GM12872 (cell line): ENCODE measurements at regions not wholly inside any gene's neighbourhood (a gene's known extent, or its start where the extent isn't known, plus 50 kb on each side); places are given as distances from the start of the nearest gene placed in this dataset.

Experiments
- TF ChIP-seq, protein P1 (sequence below): IDR thresholded peaks from 3 replicates; pipeline ENCODE4 v1.5.1; 2011; ENCODE audit warnings: low read depth, mild to moderate bottlenecking, low read length, moderate library complexity; ENCODE audit not compliant: insufficient read depth

DNA sequence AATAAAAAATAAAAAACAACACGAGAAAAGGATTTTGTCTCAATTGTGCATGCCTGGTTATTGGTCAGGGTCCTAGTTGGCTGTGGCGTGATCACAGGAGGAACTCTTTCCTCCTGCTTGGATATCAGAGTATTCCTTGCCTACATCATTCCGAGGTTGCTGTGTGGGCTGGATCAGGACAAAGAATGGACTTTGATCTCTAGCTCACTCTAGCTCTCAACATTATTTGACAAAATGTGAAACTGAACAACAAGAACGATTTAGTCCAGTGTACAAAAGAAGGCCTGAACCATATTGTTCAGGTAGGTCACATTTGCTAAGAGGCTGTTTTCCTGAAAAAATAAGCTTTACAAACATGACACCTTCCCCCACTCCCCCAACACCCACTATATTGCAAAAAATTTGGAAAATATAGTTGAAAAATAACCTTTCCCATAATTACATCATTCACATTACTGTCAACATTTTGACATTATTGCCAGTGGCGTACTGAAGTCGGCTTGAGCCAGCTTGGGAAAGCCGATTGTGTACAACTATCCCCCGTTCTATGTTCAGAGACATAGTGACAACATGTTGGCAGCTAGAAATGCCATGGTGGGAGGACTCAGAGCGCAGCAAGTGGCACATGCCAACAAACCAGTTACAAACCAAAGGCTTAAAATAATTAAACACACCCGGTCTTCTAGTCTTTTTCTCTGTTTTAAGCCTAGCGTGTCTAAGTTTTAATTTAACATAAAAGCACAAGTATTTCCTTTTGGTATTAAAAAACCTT is 179.0 kb downstream of the LPIN1 start:
- TF ChIP-seq, protein P1, sequence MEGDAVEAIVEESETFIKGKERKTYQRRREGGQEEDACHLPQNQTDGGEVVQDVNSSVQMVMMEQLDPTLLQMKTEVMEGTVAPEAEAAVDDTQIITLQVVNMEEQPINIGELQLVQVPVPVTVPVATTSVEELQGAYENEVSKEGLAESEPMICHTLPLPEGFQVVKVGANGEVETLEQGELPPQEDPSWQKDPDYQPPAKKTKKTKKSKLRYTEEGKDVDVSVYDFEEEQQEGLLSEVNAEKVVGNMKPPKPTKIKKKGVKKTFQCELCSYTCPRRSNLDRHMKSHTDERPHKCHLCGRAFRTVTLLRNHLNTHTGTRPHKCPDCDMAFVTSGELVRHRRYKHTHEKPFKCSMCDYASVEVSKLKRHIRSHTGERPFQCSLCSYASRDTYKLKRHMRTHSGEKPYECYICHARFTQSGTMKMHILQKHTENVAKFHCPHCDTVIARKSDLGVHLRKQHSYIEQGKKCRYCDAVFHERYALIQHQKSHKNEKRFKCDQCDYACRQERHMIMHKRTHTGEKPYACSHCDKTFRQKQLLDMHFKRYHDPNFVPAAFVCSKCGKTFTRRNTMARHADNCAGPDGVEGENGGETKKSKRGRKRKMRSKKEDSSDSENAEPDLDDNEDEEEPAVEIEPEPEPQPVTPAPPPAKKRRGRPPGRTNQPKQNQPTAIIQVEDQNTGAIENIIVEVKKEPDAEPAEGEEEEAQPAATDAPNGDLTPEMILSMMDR, result no peak

DNA sequence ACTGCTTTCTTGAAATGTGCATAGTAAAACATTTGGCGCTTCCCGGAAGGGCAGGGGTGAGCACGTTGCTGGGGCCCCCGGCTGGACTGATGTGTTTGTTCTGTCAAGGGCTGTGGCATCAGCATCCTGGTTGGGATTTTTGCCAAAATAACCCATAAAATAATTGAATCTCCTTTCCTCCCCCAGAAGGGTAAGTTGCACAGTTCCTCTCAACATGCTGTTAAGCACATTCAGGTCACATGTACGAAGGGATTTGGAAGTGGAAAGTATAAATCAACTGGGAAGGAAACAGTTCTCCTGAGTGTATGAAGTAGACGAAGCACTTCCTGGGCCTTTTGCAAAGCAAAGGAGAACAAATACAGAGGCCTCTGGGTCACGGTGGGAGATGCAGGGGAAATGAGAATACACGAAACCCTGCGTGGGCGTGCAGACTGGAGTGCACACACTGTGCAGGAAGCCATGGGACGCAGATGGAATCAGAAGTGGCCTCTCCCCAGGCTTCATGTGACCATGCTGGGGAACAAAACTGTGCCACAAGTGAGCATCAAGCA is 183.9 kb downstream of the LPIN1 start:
- TF ChIP-seq, protein P1, result no peak

DNA sequence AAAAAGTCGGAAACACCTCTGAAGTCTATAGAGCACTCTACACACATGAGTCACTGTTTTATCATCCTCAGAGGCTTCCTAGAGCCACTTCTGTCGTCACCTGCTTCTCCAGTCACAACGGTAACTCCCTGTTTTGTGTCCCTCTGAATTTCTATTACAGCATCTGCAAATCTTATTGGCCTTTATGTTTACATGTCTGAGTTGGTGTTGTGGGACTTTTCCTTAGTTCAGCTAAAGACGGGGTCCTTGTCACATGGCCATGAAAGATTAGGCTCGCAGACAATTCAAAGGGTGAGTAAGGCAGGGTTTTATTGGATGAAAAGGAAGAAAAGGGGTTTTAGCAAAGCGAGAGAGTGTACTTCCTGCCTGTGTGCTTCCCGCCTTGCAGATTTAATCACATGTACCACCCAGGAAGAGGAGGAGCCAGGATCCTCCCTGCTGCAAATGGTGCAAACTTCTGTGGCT is 185.6 kb downstream of the LPIN1 start:
- TF ChIP-seq, protein P1, result no peak

DNA sequence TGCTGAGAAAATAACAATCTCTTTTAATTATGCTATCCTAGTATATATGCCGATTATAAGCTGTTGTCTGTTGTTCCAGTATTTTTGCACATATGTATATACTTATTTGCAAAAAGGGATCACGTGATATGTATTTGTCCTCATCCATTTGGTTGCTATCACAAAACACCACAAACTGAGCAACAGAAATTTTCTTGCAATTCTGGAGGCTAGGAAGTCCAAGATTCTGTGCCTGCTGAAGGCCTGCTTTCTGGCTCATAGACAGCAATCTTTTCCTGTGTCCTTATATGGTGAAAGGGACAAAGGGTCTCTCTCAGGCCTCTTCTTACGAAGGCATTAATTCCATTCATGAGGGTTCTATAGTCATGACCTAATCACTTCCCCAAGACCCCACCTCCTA is 186.5 kb downstream of the LPIN1 start:
- TF ChIP-seq, protein P1, result no peak

DNA sequence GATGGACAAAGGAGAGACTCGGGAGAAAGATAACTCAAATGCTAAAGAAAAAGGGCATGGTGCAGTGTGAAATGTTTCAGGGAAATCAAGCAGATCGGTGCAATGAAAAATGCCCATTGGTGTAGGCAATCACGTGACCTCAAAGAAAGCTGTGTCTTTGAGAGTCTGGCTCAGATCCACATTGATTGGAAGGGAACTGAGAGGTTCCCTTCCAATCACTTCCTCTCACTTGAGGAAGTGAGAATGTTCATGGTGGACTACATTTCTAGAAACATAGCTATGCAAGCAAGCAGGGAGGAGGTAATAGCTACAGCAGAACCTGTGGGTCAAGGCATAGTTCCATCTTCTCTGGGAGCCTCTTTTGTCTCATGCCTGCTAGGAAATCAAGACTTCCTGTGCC is 187.4 kb downstream of the LPIN1 start:
- TF ChIP-seq, protein P1, result no peak

DNA sequence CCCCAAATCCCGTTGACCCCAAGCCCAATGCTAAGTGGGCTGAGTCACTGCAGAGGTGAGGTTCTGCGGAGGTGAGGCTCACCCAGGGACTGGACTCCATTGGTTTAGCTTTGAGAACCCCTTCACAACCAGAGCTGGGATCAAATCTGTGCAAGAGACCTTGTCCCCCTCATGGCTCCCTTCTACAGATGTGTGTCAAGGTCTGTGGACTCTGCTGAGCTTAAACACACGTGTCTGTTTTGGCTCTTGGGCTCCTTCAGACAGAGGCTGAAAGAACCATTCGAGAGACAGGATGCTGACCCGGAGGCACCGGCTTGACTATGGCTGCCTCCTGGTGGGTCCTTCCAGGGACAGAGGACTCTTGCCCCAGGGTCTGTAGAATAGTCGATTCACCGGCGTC is 190.3 kb downstream of the LPIN1 start:
- TF ChIP-seq, protein P1, result no peak

DNA sequence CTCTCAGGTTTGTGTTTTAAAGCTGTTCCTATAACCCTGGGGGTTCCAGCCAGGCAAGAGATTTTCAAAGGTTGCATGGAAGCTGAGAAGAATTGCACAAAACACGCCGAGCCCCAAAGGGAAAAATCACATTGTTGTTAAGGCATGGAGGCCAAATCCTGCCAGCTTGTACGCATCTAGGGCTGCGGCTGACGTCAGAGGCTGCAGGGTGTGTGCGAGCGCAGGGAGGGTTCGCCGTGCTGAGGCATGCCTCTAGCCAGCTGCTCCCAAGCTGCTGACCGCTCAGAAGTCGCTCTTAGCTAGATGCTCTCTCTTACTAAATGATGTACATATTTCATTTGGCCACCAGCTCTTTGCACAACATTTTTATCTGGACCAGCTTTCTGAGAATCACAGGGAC is 191.8 kb downstream of the LPIN1 start:
- TF ChIP-seq, protein P1, result no peak
